Right atrium auricular region (tissue), 2 donors: ENCODE measurements at regions not wholly inside any gene's neighbourhood (a gene's known extent, or its start where the extent isn't known, plus 50 kb on each side); places are given as distances from the start of the nearest gene placed in this dataset.

ENCODE experiments used
- DNase-seq: peaks from one replicate; pipeline ENCODE4 v3.0.0-alpha.2; 2019; ENCODE audit warnings: low spot score
- H3K27ac ChIP-seq, 2 donors: fragments of 200-600 bp; sonication (generic); 1 replicate in 1 of 2; 2 replicates in 1 of 2; pipeline ENCODE4 v1.5.1; 2016 to 2019
- H3K27me3 ChIP-seq, 2 donors: fragments of 200-600 bp; sonication (generic); one replicate each; pipeline versions ENCODE4 v1.5.1 to v1.6.0; 2017 to 2019
- H3K36me3 ChIP-seq: fragments of 200-600 bp; sonication (generic); one replicate; pipeline ENCODE4 v1.5.1; 2016
- H3K4me1 ChIP-seq, 2 donors: fragments of 200-600 bp; sonication (generic); one replicate each; pipeline versions ENCODE4 v1.5.1 to v1.6.0; 2017 to 2019
- H3K4me3 ChIP-seq, 2 donors: fragments of 200-600 bp; sonication (generic); 1 replicate in 1 of 2; 2 replicates in 1 of 2; pipeline ENCODE4 v1.5.1; 2017 to 2019; ENCODE audit warnings: mild to moderate bottlenecking in 1 of 2, moderate library complexity in 1 of 2
- H3K9me3 ChIP-seq, 2 donors: fragments of 200-600 bp; sonication (generic); one replicate each; pipeline ENCODE4 v1.5.1; 2019
- TF ChIP-seq, protein P1 (sequence below), 2 donors: fragments of 200-600 bp; sonication (generic); IDR thresholded peaks; one replicate each; pipeline ENCODE4 v1.5.1; 2019; ENCODE audit warnings: antibody characterized with exemption in 2 of 2

DNA sequence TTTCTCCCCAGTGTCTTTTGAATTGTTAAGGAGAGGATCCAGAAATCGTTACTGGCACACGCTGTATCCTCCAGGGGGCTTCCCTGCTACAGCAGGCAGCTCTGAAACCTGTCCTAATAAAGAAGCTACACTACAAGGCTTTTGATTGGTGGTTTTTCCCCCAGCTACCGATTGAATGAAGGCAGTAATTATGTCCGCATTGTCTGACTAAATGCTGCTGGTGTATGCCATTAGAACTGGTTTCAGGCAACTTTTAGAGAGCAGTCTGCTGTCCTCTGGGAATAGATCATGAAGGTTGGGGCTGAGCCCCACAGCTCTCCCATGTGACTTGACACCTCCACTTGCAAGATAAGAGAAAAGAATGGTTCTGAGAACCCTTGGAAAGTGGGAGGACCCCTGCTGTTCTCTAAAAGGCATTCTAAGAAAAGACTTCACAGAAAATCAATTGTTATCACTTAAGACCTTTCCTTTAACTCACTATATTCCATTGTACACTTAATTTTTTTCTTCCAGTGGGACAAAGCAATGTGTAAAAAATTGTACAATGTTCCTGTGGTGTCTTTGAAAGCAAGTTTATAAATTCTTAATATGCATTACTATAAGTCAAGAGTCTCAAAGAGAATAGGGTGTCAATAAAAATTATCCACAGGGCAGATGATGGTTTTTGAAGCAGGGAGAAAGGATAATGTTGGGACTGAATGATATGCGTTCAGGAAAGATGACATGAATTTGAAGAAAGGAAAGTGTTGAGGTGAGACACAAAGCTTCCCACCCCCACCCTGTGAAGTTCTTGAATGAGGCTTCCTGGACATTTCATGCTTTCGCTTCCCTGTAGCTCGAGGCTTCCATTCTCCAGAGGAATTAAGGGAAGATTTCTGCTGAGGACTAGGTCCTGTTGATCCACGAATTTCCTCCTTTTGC is 53.0 kb upstream of the DAZL start:
- H3K9me3 ChIP-seq, result peaks cover 0 to 10% of the 10 kb centered on the region in 2 donors
- TF ChIP-seq, protein P1, sequence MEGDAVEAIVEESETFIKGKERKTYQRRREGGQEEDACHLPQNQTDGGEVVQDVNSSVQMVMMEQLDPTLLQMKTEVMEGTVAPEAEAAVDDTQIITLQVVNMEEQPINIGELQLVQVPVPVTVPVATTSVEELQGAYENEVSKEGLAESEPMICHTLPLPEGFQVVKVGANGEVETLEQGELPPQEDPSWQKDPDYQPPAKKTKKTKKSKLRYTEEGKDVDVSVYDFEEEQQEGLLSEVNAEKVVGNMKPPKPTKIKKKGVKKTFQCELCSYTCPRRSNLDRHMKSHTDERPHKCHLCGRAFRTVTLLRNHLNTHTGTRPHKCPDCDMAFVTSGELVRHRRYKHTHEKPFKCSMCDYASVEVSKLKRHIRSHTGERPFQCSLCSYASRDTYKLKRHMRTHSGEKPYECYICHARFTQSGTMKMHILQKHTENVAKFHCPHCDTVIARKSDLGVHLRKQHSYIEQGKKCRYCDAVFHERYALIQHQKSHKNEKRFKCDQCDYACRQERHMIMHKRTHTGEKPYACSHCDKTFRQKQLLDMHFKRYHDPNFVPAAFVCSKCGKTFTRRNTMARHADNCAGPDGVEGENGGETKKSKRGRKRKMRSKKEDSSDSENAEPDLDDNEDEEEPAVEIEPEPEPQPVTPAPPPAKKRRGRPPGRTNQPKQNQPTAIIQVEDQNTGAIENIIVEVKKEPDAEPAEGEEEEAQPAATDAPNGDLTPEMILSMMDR (IDR thresholded peaks at IDR 0.05), result peak in 1 of 2 donors; percentile 55
- no peaks in the 10 kb centered on the region for H3K27me3 ChIP-seq
- no peaks in the 10 kb centered on the region for H3K36me3 ChIP-seq
- H3K27ac ChIP-seq, result no peak overlapping the region
- no peak overlapping the region for H3K4me3 ChIP-seq
- H3K4me1 ChIP-seq, result no peaks in the 10 kb centered on the region
- no peak for DNase-seq

DNA sequence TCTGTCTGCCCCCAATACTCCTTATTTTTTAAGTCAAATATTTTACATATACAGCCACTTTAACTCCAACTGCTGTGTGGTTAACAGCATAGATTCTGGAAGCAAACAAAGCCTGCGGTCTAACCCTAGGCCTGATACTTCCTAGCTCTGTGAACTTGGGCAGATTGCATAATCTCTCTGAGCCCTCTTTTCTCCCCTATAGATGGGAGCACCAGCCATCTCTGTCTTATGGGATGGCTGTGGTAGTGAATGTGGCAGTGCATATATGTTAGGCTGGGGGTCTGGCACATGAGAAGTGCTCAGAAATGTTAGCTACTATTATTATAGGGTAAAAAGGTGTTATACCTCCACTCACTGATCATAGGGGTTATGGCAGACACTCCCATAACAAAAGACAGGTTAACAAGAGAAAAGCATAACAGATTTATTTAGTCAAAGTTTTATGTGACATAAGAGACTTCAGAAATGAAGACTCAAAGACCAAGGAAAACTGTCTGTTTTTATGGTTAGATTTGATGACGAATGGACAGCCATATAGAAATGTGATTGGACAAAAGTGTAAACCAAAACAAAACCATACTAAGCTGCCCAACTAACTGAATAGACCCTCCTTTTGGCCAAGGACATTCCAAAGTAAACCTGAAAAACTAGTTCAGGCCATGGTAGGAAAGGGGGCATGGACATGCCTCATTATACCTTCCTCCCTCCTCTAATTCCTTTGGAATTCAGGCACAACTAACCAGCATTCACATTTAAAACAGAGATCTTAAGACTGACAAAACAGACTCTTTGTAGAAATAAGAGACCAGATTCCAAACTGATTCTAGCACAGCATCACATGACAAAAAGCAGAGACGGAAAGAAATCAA is 53.9 kb upstream of the DAZL start:
- no peak overlapping the region for H3K27ac ChIP-seq
- H3K36me3 ChIP-seq, result no peaks in the 10 kb centered on the region
- TF ChIP-seq, protein P1 (IDR thresholded peaks at IDR 0.05), result no peak
- H3K9me3 ChIP-seq, result peaks cover 0 to 10% of the 10 kb centered on the region in 2 donors
- no peaks in the 10 kb centered on the region for H3K4me1 ChIP-seq
- no peaks in the 10 kb centered on the region for H3K27me3 ChIP-seq
- no peak for DNase-seq
- no peak overlapping the region for H3K4me3 ChIP-seq

DNA sequence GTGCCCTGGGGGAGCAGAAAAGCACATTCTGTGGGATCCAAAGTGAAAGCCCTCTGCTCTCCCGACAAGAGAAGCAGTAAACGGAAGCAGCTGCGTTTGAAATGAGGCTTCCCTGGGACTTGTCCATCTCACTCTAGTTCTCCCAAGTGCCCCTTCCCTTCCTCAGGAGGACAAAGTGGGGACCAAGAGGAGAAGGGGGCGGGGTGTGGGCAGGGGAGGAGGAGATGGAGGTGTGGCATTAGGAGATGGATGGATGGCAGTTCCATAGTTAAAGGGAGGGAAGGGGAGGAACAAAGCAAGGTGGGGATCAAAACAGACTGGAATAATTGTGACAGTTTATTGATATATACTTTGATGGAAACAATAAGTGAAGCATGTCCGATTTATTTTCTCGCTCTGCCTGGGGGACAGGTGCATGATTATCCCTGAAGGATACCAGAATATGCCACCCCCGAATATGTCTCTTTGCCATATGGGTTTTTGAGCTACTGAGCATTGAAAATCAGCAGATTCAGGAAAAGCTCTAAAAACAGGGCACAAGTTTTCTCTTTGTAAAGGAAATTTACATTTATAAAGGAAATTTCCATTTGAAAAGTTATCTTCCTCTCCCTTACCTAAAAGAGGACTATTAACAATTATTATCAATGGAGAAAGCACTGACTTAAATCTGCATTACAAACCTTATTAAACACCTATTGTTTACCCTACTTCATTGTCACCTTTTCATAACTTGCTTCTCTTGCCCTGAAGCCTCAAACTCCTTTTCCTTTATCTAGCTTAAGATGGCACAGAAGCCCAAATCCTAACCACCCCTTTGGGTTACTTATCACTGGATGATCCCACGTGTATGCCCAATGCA is 58.9 kb upstream of the DAZL start:
- no peak for DNase-seq
- Histone ChIP-seq H3K27ac (no peak overlapping the region), H3K4me3 (no peak overlapping the region), H3K9me3 (peaks cover 0 to 10% of the 10 kb centered on the region in 2 donors), H3K36me3 (no peaks in the 10 kb centered on the region), H3K4me1 (no peaks in the 10 kb centered on the region), H3K27me3 (no peaks in the 10 kb centered on the region)
- TF ChIP-seq, protein P1 (IDR thresholded peaks at IDR 0.05), result no peak

DNA sequence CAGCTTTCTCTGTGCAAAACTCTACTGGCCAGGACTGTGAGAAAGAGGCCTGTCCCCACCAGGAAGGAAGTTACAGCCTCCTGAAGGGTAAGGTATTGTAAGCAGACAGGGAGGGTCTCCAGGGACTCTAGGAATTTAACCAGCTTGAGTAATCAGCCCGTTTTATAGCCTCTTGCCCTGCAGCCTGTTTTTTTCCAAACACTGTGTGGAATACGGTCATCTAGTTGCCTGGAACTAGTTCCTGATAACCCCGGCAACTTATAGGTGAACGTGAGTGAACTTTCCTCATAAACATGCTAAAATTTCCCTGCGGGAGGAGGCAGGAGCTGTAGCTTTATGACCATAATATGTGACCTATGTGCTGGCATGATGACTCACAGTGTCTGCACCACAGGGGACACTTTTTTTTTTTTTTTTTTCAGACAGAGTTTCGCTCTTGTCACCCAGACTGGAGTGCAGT is 60.1 kb upstream of the DAZL start:
- H3K4me3 ChIP-seq, result no peak overlapping the region
- TF ChIP-seq, protein P1 (IDR thresholded peaks at IDR 0.05), result no peak
- peaks cover 0 to 10% of the 10 kb centered on the region in 2 donors for H3K9me3 ChIP-seq
- no peak overlapping the region for H3K27ac ChIP-seq
- H3K4me1 ChIP-seq, result no peaks in the 10 kb centered on the region
- H3K36me3 ChIP-seq, result no peaks in the 10 kb centered on the region
- H3K27me3 ChIP-seq, result no peaks in the 10 kb centered on the region
- no peak for DNase-seq

DNA sequence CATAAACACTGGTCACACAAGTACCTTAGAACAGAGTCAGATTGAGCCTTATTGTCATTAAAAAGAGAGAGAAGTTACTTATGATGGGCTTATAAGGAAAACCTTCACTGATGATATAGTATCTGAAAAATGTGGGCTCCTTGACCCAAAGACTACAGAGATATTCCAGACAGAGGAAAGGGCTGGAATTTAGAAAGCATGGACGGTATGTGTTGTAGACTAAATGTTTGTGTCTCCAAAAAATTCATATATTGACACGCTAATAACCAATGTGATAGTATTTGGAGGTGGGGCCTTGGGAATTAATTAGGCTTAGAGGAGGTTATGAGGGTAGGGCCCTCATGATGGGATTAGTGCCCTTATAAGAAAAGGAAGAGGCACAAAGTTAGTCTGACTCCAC is 61.0 kb upstream of the DAZL start:
- H3K4me3 ChIP-seq, result no peak overlapping the region
- no peaks in the 10 kb centered on the region for H3K27me3 ChIP-seq
- H3K9me3 ChIP-seq, result peaks cover 0 to 5% of the 10 kb centered on the region in 2 donors
- no peak overlapping the region for H3K27ac ChIP-seq
- TF ChIP-seq, protein P1 (IDR thresholded peaks at IDR 0.05), result no peak
- H3K36me3 ChIP-seq, result no peaks in the 10 kb centered on the region
- no peak for DNase-seq
- H3K4me1 ChIP-seq, result no peaks in the 10 kb centered on the region
